ENCODE measurements at regions not wholly inside any gene's neighbourhood (a gene's known extent, or its start where the extent isn't known, plus 50 kb on each side); places are given as distances from the start of the nearest gene placed in this dataset.

- no peak for DNase-seq (ENCODE audit: low read depth)
These were observed 352.0 kb upstream of the SLC8A1 start for GRCh38 chr2:40803900-40804299.

GRCh38 chr2:40809156-40809555 is 357.3 kb upstream of the SLC8A1 start:
- DNase-seq (ENCODE audit: low read depth): no peak

- peak; percentile 22 for DNase-seq (ENCODE audit: low read depth)
These were observed 362.7 kb upstream of the SLC8A1 start for GRCh38 chr2:40814616-40815015.

- peak; percentile 4 for DNase-seq (ENCODE audit: low read depth)
These were observed 368.4 kb upstream of the SLC8A1 start for GRCh38 chr2:40820319-40820718.

- no peak for DNase-seq (ENCODE audit: low read depth)
These were observed 371.6 kb upstream of the SLC8A1 start for GRCh38 chr2:40823478-40823877.

GRCh38 chr2:40824278-40824677 is 372.4 kb upstream of the SLC8A1 start:
- DNase-seq (ENCODE audit: low read depth): no peak

GRCh38 chr2:40827392-40827791 is 375.5 kb upstream of the SLC8A1 start:
- no peak for DNase-seq (ENCODE audit: low read depth)

- DNase-seq (ENCODE audit: low read depth): no peak
These were observed 379.5 kb upstream of the SLC8A1 start for GRCh38 chr2:40831321-40831873.

GRCh38 chr2:40841856-40842255 is 390.0 kb upstream of the SLC8A1 start:
- DNase-seq (ENCODE audit: low read depth): no peak

- peak; percentile 60 for DNase-seq (ENCODE audit: low read depth)
These were observed 392.7 kb upstream of the SLC8A1 start for GRCh38 chr2:40844353-40845277.

- DNase-seq (ENCODE audit: low read depth): no peak
These were observed 399.8 kb upstream of the SLC8A1 start for GRCh38 chr2:40851661-40852060.

- DNase-seq (ENCODE audit: low read depth): peak; percentile 3
These were observed 407.7 kb upstream of the SLC8A1 start for GRCh38 chr2:40859617-40860016.

GRCh38 chr2:40867829-40868228 is 415.9 kb upstream of the SLC8A1 start:
- no peak for DNase-seq (ENCODE audit: low read depth)

- no peak for DNase-seq (ENCODE audit: low read depth)
These were observed 420.7 kb upstream of the SLC8A1 start for GRCh38 chr2:40872580-40872979.

GRCh38 chr2:40874380-40874779 is 422.5 kb upstream of the SLC8A1 start:
- DNase-seq (ENCODE audit: low read depth): no peak

GRCh38 chr2:40877734-40878288 is 425.9 kb upstream of the SLC8A1 start:
- DNase-seq (ENCODE audit: low read depth): no peak

- DNase-seq (ENCODE audit: low read depth): no peak
These were observed 427.4 kb upstream of the SLC8A1 start for GRCh38 chr2:40879305-40879704.

GRCh38 chr2:40886100-40886499 is 434.2 kb upstream of the SLC8A1 start:
- DNase-seq (ENCODE audit: low read depth): no peak

GRCh38 chr2:40886655-40887054 is 434.8 kb upstream of the SLC8A1 start:
- DNase-seq (ENCODE audit: low read depth): no peak

GRCh38 chr2:40896358-40896757 is 444.5 kb upstream of the SLC8A1 start:
- no peak for DNase-seq (ENCODE audit: low read depth)

GRCh38 chr2:40914666-40915065 is 462.8 kb upstream of the SLC8A1 start:
- no peak for DNase-seq (ENCODE audit: low read depth)

- no peak for DNase-seq (ENCODE audit: low read depth)
These were observed 463.8 kb upstream of the SLC8A1 start for GRCh38 chr2:40915651-40916050.

GRCh38 chr2:40935349-40935748 is 483.5 kb upstream of the SLC8A1 start:
- DNase-seq (ENCODE audit: low read depth): no peak
